HG03103 (cell line): ENCODE measurements at regions not wholly inside any gene's neighbourhood (a gene's known extent, or its start where the extent isn't known, plus 50 kb on each side); places are given as distances from the start of the nearest gene placed in this dataset.
"Not testable (repeated sequence)": the region's sequence is repeated elsewhere in the genome, so short reads cannot be mapped to it uniquely, and the experiment has no call there.

Source experiments
- ATAC-seq: cut with Tn5 transposase; IDR thresholded peaks from one replicate; pipeline ENCODE4 v1.9.1; 2021; ENCODE audit warnings: low read depth; ENCODE audit not compliant: unreplicated experiment

GRCh38 chr5:36521219-36521618 is 85.2 kb upstream of the SLC1A3 start:
- no peak for ATAC-seq

- no peak for ATAC-seq
These were observed 84.3 kb upstream of the SLC1A3 start for GRCh38 chr5:36521838-36522745.

GRCh38 chr5:36522746-36523065 is 83.7 kb upstream of the SLC1A3 start:
- ATAC-seq: no peak

GRCh38 chr5:36523450-36523849 is 83.0 kb upstream of the SLC1A3 start:
- ATAC-seq: no peak

DNA sequence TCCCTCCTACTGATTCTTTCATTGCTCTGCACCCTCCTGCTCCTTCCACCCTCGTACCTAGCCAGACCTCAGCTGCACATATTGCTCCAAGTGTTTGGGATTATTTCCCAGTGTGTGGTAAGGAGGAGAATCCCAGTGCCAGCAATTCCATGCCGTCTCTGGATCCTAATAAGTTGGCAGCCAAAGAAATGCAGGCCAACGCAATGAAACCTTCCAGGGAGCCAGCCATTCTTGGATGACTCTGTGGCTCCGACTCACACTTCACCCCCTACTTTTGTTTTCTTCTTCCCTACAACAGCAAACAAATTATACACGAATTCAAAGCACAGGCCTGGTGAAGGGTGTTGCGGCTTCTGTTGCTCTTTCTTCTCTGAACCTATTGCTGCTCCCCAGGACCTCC is 82.5 kb upstream of the SLC1A3 start:
- no peak for ATAC-seq

- ATAC-seq: no peak
These were observed 79.9 kb upstream of the SLC1A3 start for GRCh38 chr5:36526537-36526936.

DNA sequence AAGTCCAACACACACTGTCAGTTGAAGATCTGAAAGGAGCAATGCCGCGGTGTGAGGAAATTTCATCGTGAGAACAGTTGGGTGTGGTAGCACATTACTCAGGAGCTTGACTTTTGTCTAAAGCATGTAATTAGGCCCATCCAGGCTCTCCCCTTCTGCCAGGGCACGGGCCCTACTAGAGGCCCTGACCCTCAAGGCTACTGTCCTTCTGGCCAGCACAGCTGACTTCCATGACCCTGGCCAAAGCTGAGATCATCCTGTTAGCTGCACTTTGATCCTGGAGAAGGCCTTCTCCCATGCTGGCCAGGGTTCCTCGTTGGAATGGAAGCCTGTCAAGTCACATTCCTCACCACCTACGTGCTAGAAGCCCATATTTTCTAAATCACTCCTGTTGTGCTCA is 77.8 kb upstream of the SLC1A3 start:
- ATAC-seq: no peak

DNA sequence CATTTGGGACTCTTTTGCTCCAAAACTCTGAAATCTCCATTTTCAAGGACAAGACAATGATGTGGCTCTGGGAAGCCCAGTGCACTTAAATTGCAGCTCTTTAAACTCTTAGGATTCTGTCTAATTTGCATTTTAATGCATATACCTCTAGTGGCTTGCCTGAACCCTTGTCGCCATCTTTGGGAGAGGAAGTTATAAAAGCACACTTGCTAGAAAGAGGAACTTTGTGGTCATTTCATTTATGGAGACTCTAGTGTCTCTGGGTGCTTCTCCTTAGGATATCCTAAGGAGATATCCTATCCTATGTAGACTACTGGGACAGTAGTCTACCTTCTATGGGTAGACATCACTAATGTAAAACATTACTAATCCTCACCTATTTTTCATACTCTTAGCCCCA is 77.3 kb upstream of the SLC1A3 start:
- ATAC-seq: no peak

GRCh38 chr5:36530215-36530614 is 76.2 kb upstream of the SLC1A3 start:
- no peak for ATAC-seq

GRCh38 chr5:36531401-36531800 is 75.0 kb upstream of the SLC1A3 start:
- no peak for ATAC-seq

- ATAC-seq: no peak
These were observed 71.0 kb upstream of the SLC1A3 start for GRCh38 chr5:36535378-36535777.

DNA sequence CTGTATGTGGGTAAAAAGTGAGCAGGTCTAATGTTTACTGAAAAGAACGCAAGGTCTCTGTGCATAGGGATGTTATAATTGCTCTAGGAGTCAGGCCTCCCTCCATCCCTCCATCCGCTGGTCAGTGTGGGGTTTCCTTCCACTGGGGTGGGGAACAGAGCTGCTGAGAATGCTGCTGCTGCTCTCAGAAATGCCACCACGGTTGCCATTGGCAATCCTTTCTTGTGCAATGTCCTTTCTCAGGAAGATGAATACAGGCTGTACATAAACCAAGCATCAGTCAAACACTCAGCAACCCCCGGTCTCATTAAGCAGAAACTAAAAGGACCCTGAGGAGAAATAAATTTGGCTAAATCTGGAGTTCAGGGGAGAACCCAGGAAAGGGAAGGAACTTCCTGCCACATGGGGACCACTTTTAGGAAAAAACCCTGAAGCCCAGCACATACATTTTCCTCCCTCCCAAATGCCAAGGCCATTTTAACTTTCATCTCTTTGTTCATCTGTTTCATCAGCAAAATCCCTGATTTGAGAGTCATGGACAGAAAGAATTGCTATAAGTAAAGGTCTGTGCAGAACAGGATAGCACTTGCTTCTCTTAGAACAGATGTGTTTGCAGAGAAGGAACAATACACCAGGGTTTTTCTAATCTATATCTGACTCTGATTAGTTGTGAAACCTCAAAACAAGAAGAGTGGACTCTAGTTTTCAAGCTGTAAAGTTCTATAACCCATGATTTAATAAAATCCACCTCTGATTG is 70.4 kb upstream of the SLC1A3 start:
- no peak for ATAC-seq

DNA sequence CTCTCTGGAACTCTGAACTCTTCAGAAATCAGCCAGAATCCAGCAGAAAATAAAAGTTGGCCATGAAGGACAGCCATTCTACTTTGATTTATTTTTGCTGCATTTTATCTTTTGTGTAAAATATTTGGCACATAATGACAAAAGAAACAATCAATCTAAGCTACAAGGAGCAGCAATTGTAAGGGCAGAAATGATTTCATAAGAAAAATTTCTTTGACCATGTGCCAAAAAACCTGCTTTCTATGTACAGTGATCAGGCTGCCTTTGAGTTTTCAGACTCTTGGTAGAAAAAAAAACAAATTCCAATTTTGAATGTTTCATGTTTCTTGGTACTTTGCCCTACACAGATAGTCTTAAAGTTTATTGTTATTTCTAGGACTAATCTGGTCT is 69.8 kb upstream of the SLC1A3 start:
- no peak for ATAC-seq

- ATAC-seq: no peak
These were observed 68.7 kb upstream of the SLC1A3 start for GRCh38 chr5:36537724-36538123.

DNA sequence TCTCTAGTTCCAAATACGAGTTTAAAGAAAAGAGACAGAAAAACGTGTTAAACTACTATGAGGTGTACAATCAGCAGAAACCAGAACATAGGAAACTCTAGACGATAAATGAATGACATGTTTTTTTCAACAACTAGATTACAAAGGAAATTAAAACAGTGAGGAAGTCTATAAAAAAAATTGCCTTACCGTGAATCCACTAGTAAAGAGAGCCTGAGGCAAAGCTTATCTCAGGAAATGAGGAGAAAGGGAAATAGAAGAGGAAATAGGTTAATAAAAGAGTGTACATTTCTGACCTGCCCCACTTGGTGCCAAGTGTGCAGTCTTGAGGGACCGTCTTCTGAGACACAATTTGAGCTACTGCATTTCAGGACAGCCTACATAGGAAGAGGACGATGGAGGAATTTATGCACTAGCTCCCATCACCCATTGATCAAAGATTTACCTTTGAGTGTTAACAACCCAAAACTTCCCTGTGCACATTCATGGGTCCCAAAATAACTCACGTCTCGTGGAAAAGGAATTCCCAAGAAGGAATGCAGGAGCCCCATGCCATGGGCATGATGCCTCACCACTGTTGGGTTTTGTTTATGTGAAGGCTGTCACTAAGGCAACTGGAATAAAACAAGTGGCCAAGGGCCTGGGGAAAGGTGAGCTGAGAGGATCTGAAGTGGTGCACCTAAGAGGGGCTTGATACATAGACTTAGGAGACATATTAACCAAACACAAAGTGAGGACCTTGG is 53.6 kb upstream of the SLC1A3 start:
- no peak for ATAC-seq

DNA sequence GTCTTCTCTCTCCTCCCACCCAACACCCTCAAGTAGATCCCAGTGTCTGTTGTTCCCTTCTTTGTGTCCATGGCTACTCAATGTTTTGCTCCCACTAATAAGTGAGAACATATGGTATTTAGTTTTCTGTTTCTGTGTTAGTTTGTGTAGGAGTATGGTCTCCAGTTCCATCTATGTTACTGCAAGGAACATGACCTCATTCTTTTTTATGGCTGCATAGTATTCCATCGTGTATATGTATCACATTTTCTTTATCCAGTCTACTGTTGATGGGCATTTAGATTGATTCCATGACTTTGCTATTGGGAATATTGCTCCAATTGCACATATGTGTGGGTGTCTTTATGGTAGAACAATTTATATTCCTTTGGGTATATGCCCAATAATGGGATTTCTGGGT is 51.4 kb upstream of the SLC1A3 start:
- ATAC-seq: not testable (repeated sequence)
